Prostate gland (tissue), 2 donors: ENCODE measurements at regions not wholly inside any gene's neighbourhood (a gene's known extent, or its start where the extent isn't known, plus 50 kb on each side); places are given as distances from the start of the nearest gene placed in this dataset.

ENCODE experiments used
- DNase-seq: peaks from one replicate; pipeline ENCODE4 v3.0.0-alpha.2; 2019; ENCODE audit warnings: low spot score
- H3K27ac ChIP-seq, 2 donors: fragments of 200-600 bp; sonication (generic); 2 replicates each; pipeline ENCODE4 v1.5.1; 2017 to 2019
- H3K27me3 ChIP-seq: fragments of 200-600 bp; sonication (generic); replicated peaks from 2 replicates; pipeline ENCODE4 v1.5.1; 2019; ENCODE audit not compliant: insufficient read depth
- H3K36me3 ChIP-seq, 2 donors: fragments of 200-600 bp; sonication (generic); 1 replicate in 1 of 2; 2 replicates in 1 of 2; pipeline versions ENCODE4 v1.5.1 to v1.8.1; 2017 to 2019
- H3K4me1 ChIP-seq: fragments of 200-600 bp; sonication (generic); replicated peaks from 2 replicates; pipeline ENCODE4 v1.5.1; 2019
- H3K4me3 ChIP-seq, 2 donors: fragments of 200-600 bp; sonication (generic); 2 replicates each; pipeline ENCODE4 v1.5.1; 2017 to 2019
- H3K9me3 ChIP-seq: fragments of 200-600 bp; sonication (generic); 2 replicates; pipeline ENCODE4 v1.5.1; 2017
- CTCF ChIP-seq, 4 experiments: fragments of 200-600 bp in 2 of 4; fragments of 450-650 bp in 2 of 4; sonication (generic) in 2 of 4; IDR thresholded peaks; 1 replicate in 3 of 4; 2 replicates in 1 of 4; pipeline ENCODE4 v1.5.1; 2016 to 2019; ENCODE audit warnings: antibody characterized with exemption in 4 of 4, mild to moderate bottlenecking in 2 of 4, moderate library complexity in 2 of 4
- POLR2A ChIP-seq: fragments of 450-650 bp; IDR thresholded peaks from one replicate; pipeline ENCODE4 v1.6.1; 2016; ENCODE audit warnings: antibody characterized with exemption, mild to moderate bottlenecking
- POLR2AphosphoS5 ChIP-seq: sonication (generic); formaldehyde crosslinking; IDR thresholded peaks from one replicate; pipeline ENCODE4 v1.6.1; 2017; ENCODE audit warnings: antibody characterized with exemption
- WGBS: methylation state at CpG from one replicate; pipeline ENCODE4 v1.1.5; 2018; 5-methylcytosine and 5-hydroxymethylcytosine counted together
- intact Hi-C: fragments of 100-400 bp; cut with DNase I; formaldehyde crosslinking; loops from one replicate; pipeline ENCODE4 v1.14.2; 2022

DNA sequence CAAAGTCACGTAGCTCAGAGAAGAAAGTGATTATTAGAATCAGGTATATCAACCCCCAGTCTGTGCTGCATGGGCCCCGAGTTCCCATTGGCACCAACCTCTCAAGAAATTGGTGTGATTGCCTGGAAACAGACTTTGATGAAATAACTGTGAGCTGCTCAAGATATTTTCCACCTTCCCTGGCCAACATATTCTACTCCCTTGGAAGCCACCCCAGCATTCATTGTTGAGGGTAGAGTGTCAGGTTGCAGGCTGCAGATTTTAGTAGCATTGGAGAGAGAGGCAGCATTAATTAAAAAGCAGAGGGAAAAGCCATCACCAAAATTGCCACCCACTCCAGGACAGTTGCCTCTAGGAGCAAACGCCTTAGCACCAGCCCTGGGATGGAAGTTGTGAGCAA, 154.2 kb upstream of the TNPO1 start:
- Histone ChIP-seq H3K27me3 (no peaks in the 10 kb centered on the region), H3K4me1 (no peaks in the 10 kb centered on the region), H3K4me3 (no peak overlapping the region), H3K36me3 (no peaks in the 10 kb centered on the region), H3K27ac (no peak overlapping the region), H3K9me3 (no peaks in the 10 kb centered on the region)
- no peak for DNase-seq
- intact Hi-C loops, result no loop called here
- TF ChIP-seq CTCF (IDR thresholded peaks at IDR 0.05) (no peak), POLR2AphosphoS5 (no peak), POLR2A (no peak)
- WGBS, result 51% methylated on average over 3 of the region's 3 CpGs

GRCh38 chr5:72661405-72661804, 154.2 kb upstream of the ZNF366 start:
- intact Hi-C loops, result no loop called here
- Histone ChIP-seq H3K4me1 (no peaks in the 10 kb centered on the region), H3K36me3 (no peaks in the 10 kb centered on the region), H3K27me3 (no peaks in the 10 kb centered on the region), H3K27ac (no peak overlapping the region), H3K9me3 (no peaks in the 10 kb centered on the region), H3K4me3 (no peak overlapping the region)
- DNase-seq, result no peak
- TF ChIP-seq CTCF (IDR thresholded peaks at IDR 0.05) (no peak), POLR2A (no peak), POLR2AphosphoS5 (no peak)
- WGBS, result 61% methylated on average over 2 of the region's 2 CpGs

GRCh38 chr5:72659726-72660125, 152.5 kb upstream of the ZNF366 start:
- intact Hi-C loops, result no loop called here
- DNase-seq, result no peak
- Histone ChIP-seq H3K9me3 (no peaks in the 10 kb centered on the region), H3K27ac (no peak overlapping the region), H3K36me3 (no peaks in the 10 kb centered on the region), H3K27me3 (no peaks in the 10 kb centered on the region), H3K4me1 (no peaks in the 10 kb centered on the region), H3K4me3 (no peak overlapping the region)
- TF ChIP-seq CTCF (IDR thresholded peaks at IDR 0.05) (no peak), POLR2AphosphoS5 (no peak), POLR2A (no peak)
- WGBS, result 97% methylated on average over 4 of the region's 4 CpGs

GRCh38 chr5:72658761-72659540, 151.7 kb upstream of the ZNF366 start:
- no peak for TF ChIP-seq POLR2AphosphoS5
- no peak for TF ChIP-seq CTCF (IDR thresholded peaks at IDR 0.05)
- TF ChIP-seq POLR2A, result no peak
- H3K9me3 ChIP-seq, result no peaks in the 10 kb centered on the region
- H3K4me3 ChIP-seq, result no peak overlapping the region
- H3K36me3 ChIP-seq, result no peaks in the 10 kb centered on the region
- 93% methylated on average over 4 of the region's 4 CpGs for WGBS
- DNase-seq, result no peak
- H3K27me3 ChIP-seq, result no peaks in the 10 kb centered on the region
- H3K4me1 ChIP-seq, result no peaks in the 10 kb centered on the region
- no peak overlapping the region for H3K27ac ChIP-seq
- intact Hi-C loops, result no loop called here

DNA sequence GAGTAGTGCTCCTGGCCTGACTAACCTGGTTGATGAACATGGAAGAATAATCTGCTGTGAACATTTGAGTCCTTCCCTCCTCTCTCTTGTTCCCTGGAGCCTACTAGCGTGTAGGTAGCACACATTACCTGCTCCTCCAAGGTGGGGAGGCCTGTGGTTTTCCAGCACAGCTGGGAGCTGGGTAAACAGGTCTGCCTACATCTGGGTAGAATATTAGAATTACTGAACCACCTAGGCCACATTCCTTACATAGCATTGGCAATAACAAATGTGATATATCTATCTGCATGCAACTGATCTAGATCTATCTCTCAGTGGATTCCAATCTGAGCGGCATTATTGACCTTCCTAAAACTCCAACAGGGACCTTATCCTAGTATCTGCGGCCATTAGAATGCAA, 151.0 kb upstream of the ZNF366 start:
- H3K27ac ChIP-seq, result no peak overlapping the region
- H3K4me3 ChIP-seq, result no peak overlapping the region
- 95% methylated on average over 3 of the region's 3 CpGs for WGBS
- no peaks in the 10 kb centered on the region for H3K9me3 ChIP-seq
- no peak for TF ChIP-seq CTCF (IDR thresholded peaks at IDR 0.05)
- H3K4me1 ChIP-seq, result no peaks in the 10 kb centered on the region
- no peaks in the 10 kb centered on the region for H3K27me3 ChIP-seq
- intact Hi-C loops, result no loop called here
- no peak for DNase-seq
- H3K36me3 ChIP-seq, result no peaks in the 10 kb centered on the region
